ENCODE measurements at regions not wholly inside any gene's neighbourhood (a gene's known extent, or its start where the extent isn't known, plus 50 kb on each side); places are given as distances from the start of the nearest gene placed in this dataset.
"Not testable (repeated sequence)": the region's sequence is repeated elsewhere in the genome, so short reads cannot be mapped to it uniquely, and the experiment has no call there.

DNA sequence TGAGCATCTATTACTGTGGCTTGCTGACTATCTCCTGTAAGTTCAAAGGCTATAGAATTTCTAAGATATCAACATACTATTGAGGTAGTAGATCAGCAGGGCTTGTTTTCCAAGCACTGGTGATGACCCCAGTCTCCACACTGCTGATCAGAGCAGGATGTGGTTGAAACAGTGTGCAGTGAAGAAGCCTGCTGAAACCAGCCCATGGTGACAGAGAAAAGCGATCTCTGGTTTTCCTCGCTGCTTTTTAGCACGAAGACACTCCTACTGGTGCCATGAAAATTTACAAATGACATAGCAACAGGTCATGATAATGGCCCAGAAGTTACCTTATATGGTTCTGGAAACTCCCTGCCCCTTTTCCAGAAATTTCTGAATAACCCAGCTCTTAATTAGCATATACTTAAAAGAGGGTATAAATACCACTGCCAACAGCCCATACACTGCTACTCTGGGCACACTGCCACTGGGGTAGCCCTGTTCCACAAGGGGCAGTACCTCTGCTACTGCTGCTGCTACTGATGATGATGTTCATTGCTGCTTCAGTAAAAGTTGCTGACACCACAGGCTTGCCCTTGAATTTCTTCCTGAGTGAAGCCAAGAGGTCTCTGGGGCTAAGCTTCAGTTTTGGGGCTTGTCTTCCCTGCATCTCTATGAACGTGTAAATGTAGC lies 1689.5 kb upstream of the PCDH10 start:
- DNase-seq (ENCODE audit: low read depth), result no peak
- no peak for TF ChIP-seq CTCF (IDR thresholded peaks at IDR 0.05; ENCODE audit: low read length, missing control alignments)

DNA sequence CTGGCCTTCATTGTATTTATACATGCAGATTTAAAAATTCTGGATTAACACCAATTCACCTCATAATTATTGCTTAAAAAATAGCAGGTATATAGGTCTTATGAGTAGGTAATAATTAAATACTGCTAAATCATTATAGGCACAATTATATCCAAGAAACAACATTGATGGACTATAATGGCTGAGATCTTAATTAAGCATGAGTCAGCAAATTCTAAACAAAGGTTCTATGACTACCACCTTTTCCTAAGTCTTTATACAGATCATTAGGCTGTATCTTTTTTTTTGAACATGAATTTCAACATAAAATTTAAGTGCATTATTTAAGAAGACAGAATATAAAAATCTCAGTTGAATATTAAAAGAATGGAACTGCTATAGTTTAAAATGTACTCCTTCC lies 1678.7 kb upstream of the PCDH10 start:
- no peak overlapping the region for H3K4me3 ChIP-seq (replicated peaks; ENCODE audit: low read depth, low read length)

More for the DNA sequence above, 1689.5 kb upstream of the PCDH10 start:
- no peak overlapping the region for H3K4me3 ChIP-seq (replicated peaks; ENCODE audit: low read depth, low read length)

DNA sequence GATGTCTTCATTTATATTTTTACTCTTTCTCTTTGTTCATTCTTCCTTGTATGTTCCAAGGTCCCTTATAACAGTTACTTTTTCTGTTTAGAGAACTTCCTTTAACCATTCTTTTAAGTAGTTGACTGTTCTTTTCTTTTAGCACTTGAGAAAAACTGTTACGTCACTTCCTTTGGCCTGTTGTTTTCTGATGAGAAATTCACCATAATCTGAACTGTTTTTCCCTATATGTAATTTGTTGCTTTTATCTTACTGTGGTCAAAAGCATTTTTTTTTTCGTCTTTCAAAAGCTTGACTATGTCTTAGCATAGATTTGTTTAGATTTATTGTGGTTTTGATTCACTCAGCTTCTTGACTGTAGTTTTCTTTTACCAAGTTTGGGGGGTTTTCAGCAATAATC lies 1660.3 kb upstream of the PCDH10 start:
- no peak for TF ChIP-seq CTCF (IDR thresholded peaks at IDR 0.05; ENCODE audit: low read length, missing control alignments)
- no peak overlapping the region for H3K4me3 ChIP-seq (replicated peaks; ENCODE audit: low read depth, low read length)
- peak; percentile 35 for DNase-seq (ENCODE audit: low read depth)

More for the DNA sequence above, 1678.7 kb upstream of the PCDH10 start:
- no peak for DNase-seq (ENCODE audit: low read depth)
- TF ChIP-seq CTCF (IDR thresholded peaks at IDR 0.05; ENCODE audit: low read length, missing control alignments), result no peak

- not testable (repeated sequence) for DNase-seq (ENCODE audit: low read depth); H3K4me3 ChIP-seq (replicated peaks; ENCODE audit: low read depth, low read length)
Observed at GRCh38 chr4:131496211-131496610, 1652.9 kb upstream of the PCDH10 start.

- no peak for TF ChIP-seq CTCF (IDR thresholded peaks at IDR 0.05; ENCODE audit: low read length, missing control alignments)
- no peak overlapping the region for H3K4me3 ChIP-seq (replicated peaks; ENCODE audit: low read depth, low read length)
- DNase-seq (ENCODE audit: low read depth), result peak; percentile 87
Observed at GRCh38 chr4:131499141-131499873, 1649.8 kb upstream of the PCDH10 start.

DNA sequence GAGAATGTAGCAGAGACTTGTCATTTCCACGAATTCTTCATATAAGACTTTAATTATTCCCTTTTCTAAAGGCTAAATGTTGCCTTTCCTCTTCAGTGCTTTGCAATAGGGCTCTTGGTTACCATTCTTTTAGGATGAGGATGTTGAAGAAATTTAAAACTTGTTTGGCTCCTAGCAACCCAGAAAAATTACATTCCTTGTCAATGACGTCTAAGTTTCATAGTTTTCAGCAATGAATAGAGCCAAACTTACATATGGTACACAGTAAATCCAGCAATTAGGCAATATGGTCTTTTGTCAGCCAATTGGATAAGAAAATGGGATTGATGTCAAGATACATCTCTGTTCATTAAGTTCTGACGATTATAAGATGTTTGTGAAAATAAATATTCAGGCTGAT lies 1639.6 kb upstream of the PCDH10 start:
- TF ChIP-seq CTCF (IDR thresholded peaks at IDR 0.05; ENCODE audit: low read length, missing control alignments), result no peak
- peak; percentile 53 for DNase-seq (ENCODE audit: low read depth)
- no peak overlapping the region for H3K4me3 ChIP-seq (replicated peaks; ENCODE audit: low read depth, low read length)

- no peak overlapping the region for H3K4me3 ChIP-seq (replicated peaks; ENCODE audit: low read depth, low read length)
- DNase-seq (ENCODE audit: low read depth), result peak; percentile 18
- TF ChIP-seq CTCF (IDR thresholded peaks at IDR 0.05; ENCODE audit: low read length, missing control alignments), result no peak
Observed at GRCh38 chr4:131526686-131527085, 1622.4 kb upstream of the PCDH10 start.
